ENCODE measurements at regions not wholly inside any gene's neighbourhood (a gene's known extent, or its start where the extent isn't known, plus 50 kb on each side); places are given as distances from the start of the nearest gene placed in this dataset.

DNA sequence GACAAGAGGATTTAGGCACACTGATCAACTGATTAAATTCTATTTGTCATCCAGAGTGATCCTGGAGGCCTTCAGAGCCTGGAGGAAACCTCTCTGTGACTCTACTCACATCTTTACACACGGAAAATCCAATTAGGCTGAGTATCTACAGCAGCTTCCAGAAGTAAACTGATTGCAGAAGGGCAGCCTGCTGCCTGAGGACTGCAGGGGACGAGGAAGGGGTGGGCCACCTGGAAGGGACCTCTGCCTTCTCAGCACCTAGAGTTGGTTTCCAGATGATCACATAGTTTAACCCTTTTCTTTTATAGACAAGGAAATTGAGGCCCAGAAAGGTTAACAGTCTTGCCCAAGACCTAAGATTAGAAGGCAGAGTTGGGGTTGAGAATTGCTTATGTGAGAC, 206.1 kb downstream of the DAD1 start:
- Histone ChIP-seq H3K4me2 (no peak overlapping the region), H3F3A (ENCODE audit: insufficient read depth, low read depth) (no peaks in the 10 kb centered on the region), H3K79me2 (ENCODE audit: low read depth) (no peaks in the 10 kb centered on the region), H4K20me1 (ENCODE audit: insufficient read depth) (no peaks in the 10 kb centered on the region), H3K27me3 (ENCODE audit: insufficient read depth, low read depth) (no peaks in the 10 kb centered on the region), H3K9me2 (ENCODE audit: insufficient read depth) (no peaks in the 10 kb centered on the region), H3K4me3 (no peak overlapping the region), H3K9me3 (ENCODE audit: insufficient read depth, low read depth) (no peaks in the 10 kb centered on the region), H3K36me3 (ENCODE audit: low read depth) (no peaks in the 10 kb centered on the region), H3K4me1 (replicated peaks; ENCODE audit: insufficient read depth) (peaks cover 5% of the 10 kb centered on the region; the same call in 1 of the 2 replicates), H2AFZ (no peak overlapping the region), H3K27ac (no peak overlapping the region)
- no TSS peak for BruUV-seq (replicated peaks)
- POLR2A ChIA-PET (ENCODE audit: unreplicated experiment), result no interaction called here
- no peak for TF ChIP-seq CTCF (conservative IDR thresholded peaks at IDR 0.05)
- no peak for TF ChIP-seq EZH2 (IDR thresholded peaks at IDR 0.05; ENCODE audit: low read depth)
- DNase-seq, result no peak
- CTCF ChIA-PET, result no interaction called here
- intact Hi-C loops (cut with micrococcal nuclease; ENCODE audit: unreplicated experiment), result loop anchor here (5.0 kb wide), 1 partner anchor 261 kb away; no protein-coding TSS in a partner anchor

DNA sequence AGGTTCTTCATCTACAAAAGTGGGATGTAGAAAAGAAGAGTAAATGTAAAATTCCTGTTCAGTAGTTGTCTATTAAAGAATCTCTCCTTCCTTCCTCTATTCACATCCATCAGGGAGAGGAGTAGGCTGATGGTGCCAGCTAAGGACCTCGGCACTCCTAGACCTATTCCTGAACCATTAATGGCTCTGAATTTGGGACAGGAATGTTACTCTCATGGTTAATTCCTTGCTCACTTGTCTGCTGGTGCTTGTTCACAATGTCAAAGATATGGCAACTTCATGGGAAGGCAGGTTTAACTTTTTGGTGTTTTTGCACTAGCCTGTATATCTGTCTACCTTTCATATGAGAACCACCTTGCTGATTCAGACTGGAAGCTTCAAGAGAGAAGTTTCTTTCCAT, 206.6 kb downstream of the DAD1 start:
- H3K79me2 ChIP-seq (ENCODE audit: low read depth), result no peaks in the 10 kb centered on the region
- H3K27ac ChIP-seq, result no peak overlapping the region
- no TSS peak for BruUV-seq (replicated peaks)
- no peaks in the 10 kb centered on the region for H3K9me3 ChIP-seq (ENCODE audit: insufficient read depth, low read depth)
- no peak for TF ChIP-seq EZH2 (IDR thresholded peaks at IDR 0.05; ENCODE audit: low read depth)
- TF ChIP-seq CTCF (conservative IDR thresholded peaks at IDR 0.05), result no peak
- H2AFZ ChIP-seq, result no peak overlapping the region
- no peaks in the 10 kb centered on the region for H3F3A ChIP-seq (ENCODE audit: insufficient read depth, low read depth)
- no peaks in the 10 kb centered on the region for H3K9me2 ChIP-seq (ENCODE audit: insufficient read depth)
- no peaks in the 10 kb centered on the region for H3K4me1 ChIP-seq (replicated peaks; ENCODE audit: insufficient read depth)
- H3K36me3 ChIP-seq (ENCODE audit: low read depth), result no peaks in the 10 kb centered on the region
- intact Hi-C loops (cut with micrococcal nuclease; ENCODE audit: unreplicated experiment), result loop anchor here (5.0 kb wide), 1 partner anchor 260 kb away; no protein-coding TSS in a partner anchor
- CTCF ChIA-PET, result interaction anchor here (1.0 kb wide), 1 partner anchor 260 kb away, joined by 3 read pairs; no protein-coding TSS in a partner anchor
- no peak for DNase-seq
- H4K20me1 ChIP-seq (ENCODE audit: insufficient read depth), result no peaks in the 10 kb centered on the region
- H3K4me2 ChIP-seq, result no peak overlapping the region
- no peak overlapping the region for H3K4me3 ChIP-seq
- no peaks in the 10 kb centered on the region for H3K27me3 ChIP-seq (ENCODE audit: insufficient read depth, low read depth)
- POLR2A ChIA-PET (ENCODE audit: unreplicated experiment), result no interaction called here

GRCh38 chr14:22381766-22382165, 207.3 kb downstream of the DAD1 start:
- Histone ChIP-seq H4K20me1 (ENCODE audit: insufficient read depth) (no peaks in the 10 kb centered on the region), H3K27me3 (ENCODE audit: insufficient read depth, low read depth) (no peaks in the 10 kb centered on the region), H3K4me3 (no peak overlapping the region), H3K9me3 (ENCODE audit: insufficient read depth, low read depth) (no peaks in the 10 kb centered on the region), H3K4me2 (no peak overlapping the region), H2AFZ (no peak overlapping the region), H3K9me2 (ENCODE audit: insufficient read depth) (no peaks in the 10 kb centered on the region), H3K4me1 (replicated peaks; ENCODE audit: insufficient read depth) (no peaks in the 10 kb centered on the region), H3K27ac (no peak overlapping the region), H3K36me3 (ENCODE audit: low read depth) (no peaks in the 10 kb centered on the region), H3K79me2 (ENCODE audit: low read depth) (no peaks in the 10 kb centered on the region), H3F3A (ENCODE audit: insufficient read depth, low read depth) (no peaks in the 10 kb centered on the region)
- intact Hi-C loops (cut with micrococcal nuclease; ENCODE audit: unreplicated experiment), result loop anchor here (5.0 kb wide), 1 partner anchor 259 kb away; no protein-coding TSS in a partner anchor
- no TSS peak for BruUV-seq (replicated peaks)
- no peak for DNase-seq
- POLR2A ChIA-PET (ENCODE audit: unreplicated experiment), result no interaction called here
- CTCF ChIA-PET, result interaction anchor here (1.0 kb wide), 1 partner anchor 260 kb away, joined by 3 read pairs; no protein-coding TSS in a partner anchor
- no peak for TF ChIP-seq EZH2 (IDR thresholded peaks at IDR 0.05; ENCODE audit: low read depth)
- no peak for TF ChIP-seq CTCF (conservative IDR thresholded peaks at IDR 0.05)

All from PC-9 (cell line).